ENCODE measurements at regions not wholly inside any gene's neighbourhood (a gene's known extent, or its start where the extent isn't known, plus 50 kb on each side); places are given as distances from the start of the nearest gene placed in this dataset.

DNA sequence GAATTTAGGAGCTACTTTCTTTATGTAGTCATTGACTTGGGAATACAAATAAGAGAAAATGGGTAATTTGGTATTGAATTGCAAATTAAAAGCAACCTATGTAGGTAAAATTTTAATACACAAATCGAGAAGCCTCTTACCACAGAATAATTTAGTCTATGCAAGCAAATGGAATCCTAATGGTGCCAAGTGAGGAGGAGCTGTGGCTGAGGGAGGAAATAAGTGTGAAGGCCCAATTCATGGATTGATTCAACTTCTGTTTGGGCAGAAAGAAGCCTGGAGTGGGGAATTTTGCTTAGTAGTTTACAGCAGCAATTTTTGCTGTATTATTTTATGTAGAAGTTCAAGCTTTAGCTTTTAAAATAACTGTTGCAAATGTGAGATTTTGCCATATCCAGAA lies 291.9 kb downstream of the OXSM start:
- DNase-seq (ENCODE audit: low spot score): no peak
- CTCF ChIA-PET: no interaction called here
- H3K27ac ChIP-seq: no peak overlapping the region
- POLR2A ChIA-PET (ENCODE audit: low non-redundant PET): no interaction called here
- TF ChIP-seq, protein P1, sequence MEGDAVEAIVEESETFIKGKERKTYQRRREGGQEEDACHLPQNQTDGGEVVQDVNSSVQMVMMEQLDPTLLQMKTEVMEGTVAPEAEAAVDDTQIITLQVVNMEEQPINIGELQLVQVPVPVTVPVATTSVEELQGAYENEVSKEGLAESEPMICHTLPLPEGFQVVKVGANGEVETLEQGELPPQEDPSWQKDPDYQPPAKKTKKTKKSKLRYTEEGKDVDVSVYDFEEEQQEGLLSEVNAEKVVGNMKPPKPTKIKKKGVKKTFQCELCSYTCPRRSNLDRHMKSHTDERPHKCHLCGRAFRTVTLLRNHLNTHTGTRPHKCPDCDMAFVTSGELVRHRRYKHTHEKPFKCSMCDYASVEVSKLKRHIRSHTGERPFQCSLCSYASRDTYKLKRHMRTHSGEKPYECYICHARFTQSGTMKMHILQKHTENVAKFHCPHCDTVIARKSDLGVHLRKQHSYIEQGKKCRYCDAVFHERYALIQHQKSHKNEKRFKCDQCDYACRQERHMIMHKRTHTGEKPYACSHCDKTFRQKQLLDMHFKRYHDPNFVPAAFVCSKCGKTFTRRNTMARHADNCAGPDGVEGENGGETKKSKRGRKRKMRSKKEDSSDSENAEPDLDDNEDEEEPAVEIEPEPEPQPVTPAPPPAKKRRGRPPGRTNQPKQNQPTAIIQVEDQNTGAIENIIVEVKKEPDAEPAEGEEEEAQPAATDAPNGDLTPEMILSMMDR (conservative IDR thresholded peaks at IDR 0.05; ENCODE audit: low read depth): no peak

DNA sequence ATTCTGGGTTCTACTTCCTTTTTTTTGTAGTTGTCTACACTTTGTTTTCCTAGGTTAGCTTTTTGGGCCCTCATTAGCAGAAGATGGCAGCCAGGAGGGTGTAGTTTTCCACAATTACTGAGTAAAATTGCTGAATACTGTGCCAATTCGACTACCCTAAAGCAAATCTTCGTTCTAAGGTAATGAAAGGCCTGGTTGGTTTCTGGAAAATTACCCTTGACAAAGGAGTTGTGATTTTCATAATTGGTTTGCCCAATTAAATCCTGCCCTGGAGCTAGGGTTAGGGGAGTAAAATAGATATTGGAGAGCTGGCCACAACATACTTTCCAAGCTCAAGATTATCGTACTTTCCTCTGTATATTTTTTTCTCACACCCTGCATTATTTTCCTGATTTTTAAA lies 293.0 kb downstream of the OXSM start:
- no peak overlapping the region for H3K27ac ChIP-seq
- no peak for DNase-seq (ENCODE audit: low spot score)
- TF ChIP-seq, protein P1 (conservative IDR thresholded peaks at IDR 0.05; ENCODE audit: low read depth): no peak
- POLR2A ChIA-PET (ENCODE audit: low non-redundant PET): no interaction called here
- CTCF ChIA-PET: no interaction called here

DNA sequence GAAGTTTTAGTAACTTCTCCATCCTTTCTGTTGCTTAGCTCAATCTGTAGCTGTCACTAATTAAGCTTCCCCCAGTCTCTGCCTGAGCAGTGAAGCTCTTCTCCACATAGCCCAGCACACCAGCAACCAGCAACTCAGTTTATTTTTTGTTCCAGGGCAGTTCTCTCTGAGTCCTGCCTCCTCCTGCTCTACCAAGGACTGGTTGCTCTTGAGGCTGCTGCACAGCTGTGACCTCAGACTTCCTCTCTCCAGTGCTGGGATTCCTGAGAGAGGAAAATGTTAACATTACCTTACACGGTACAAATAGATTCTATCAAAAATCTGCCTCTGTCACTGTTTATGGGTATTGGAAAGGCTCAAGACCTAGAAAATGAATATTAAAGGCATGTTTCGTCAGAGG lies 294.7 kb downstream of the OXSM start:
- CTCF ChIA-PET: no interaction called here
- no peak overlapping the region for H3K27ac ChIP-seq
- DNase-seq (ENCODE audit: low spot score): no peak
- TF ChIP-seq, protein P1 (conservative IDR thresholded peaks at IDR 0.05; ENCODE audit: low read depth): no peak
- POLR2A ChIA-PET (ENCODE audit: low non-redundant PET): no interaction called here

DNA sequence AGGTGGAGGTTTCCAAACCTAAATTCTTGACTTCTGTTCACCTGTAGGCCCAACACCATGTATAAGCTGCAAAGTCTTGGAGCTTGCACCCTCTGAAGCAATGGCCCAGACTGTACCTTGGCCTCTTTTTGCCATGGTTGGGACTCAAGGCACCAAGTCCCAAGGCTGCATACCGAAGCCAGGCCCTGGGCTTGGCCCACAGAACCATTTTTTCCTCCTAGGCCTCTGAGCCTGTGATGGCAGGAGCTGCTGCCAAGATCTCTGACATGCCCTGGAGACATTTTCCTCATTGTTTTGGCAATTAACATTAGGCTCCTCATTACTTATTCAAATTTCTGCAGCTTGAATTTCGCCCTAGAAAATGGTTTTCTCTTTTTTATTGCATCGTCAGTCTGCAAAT lies 297.9 kb downstream of the OXSM start:
- TF ChIP-seq, protein P1 (conservative IDR thresholded peaks at IDR 0.05; ENCODE audit: low read depth): no peak
- POLR2A ChIA-PET (ENCODE audit: low non-redundant PET): no interaction called here
- CTCF ChIA-PET: no interaction called here
- H3K27ac ChIP-seq: no peak overlapping the region
- no peak for DNase-seq (ENCODE audit: low spot score)

DNA sequence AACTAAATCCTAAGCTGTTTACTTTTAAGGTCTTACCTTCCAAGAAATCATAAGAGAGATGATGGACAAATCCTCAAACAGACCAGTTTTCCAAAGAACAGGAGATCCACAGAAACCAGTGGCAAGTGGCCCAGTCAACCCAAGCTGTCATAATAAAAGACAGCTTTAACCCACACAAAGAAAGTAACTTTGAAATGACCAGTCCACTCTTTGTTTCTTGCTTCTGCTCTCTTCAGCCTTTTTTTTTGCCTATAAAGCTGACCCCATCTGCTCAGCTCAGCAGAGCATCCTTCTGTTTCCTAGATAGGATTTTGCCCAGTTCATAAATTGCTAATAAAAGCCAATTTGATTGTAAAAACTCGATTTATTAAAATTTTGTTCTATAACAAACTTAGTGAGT lies 299.4 kb downstream of the OXSM start:
- TF ChIP-seq, protein P1 (conservative IDR thresholded peaks at IDR 0.05; ENCODE audit: low read depth): no peak
- no peak overlapping the region for H3K27ac ChIP-seq
- ChIA-PET POLR2A (ENCODE audit: low non-redundant PET) (no interaction called here), CTCF (no interaction called here)
- DNase-seq (ENCODE audit: low spot score): no peak

DNA sequence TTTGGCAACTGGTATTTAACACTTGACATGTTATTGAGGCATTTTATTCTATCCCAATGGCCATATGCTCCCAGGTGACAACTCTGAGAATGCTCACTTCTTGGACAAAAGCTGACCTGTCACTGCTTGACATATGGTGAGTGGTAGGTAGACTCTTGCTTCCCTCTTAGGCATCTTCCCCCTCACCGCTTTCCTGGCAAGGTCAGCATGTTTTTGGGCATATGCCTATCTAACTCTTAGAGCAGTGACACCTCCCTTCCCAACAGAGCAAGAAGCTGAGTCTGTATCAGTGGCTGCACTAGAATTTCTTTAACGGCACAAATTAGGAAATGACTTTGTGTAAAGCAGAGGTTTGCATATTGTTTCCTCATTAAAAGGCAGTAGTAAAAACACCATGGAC lies 300.7 kb downstream of the OXSM start:
- TF ChIP-seq, protein P1 (conservative IDR thresholded peaks at IDR 0.05; ENCODE audit: low read depth): no peak
- no peak for DNase-seq (ENCODE audit: low spot score)

DNA sequence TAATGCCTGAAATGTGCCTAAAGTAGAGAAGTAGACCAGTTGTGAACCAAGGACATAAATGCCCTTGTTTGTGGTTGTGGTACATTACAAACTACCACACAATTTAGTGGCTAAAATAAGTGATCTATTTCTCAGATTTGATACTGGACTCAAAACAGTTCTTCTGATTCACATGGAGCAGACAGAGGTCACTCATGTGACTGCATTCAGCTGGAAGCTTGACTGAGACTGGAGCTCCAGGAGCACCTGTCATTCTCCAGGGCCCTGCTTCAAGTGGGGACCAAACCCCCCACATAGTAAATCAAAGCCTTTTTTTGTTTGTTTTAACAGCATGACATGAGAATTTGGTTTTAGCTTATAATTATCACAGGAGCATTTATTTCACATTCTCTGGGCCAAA lies 301.2 kb downstream of the OXSM start:
- no peak overlapping the region for H3K27ac ChIP-seq
- no peak for DNase-seq (ENCODE audit: low spot score)
- TF ChIP-seq, protein P1 (conservative IDR thresholded peaks at IDR 0.05; ENCODE audit: low read depth): no peak
- POLR2A ChIA-PET (ENCODE audit: low non-redundant PET): no interaction called here
- CTCF ChIA-PET: no interaction called here

More for the DNA sequence above, 300.7 kb downstream of the OXSM start:
- H3K27ac ChIP-seq: no peak overlapping the region
- POLR2A ChIA-PET (ENCODE audit: low non-redundant PET): no interaction called here
- CTCF ChIA-PET: no interaction called here

All from RWPE1 (cell line).